Right lobe of liver (tissue), 4 donors: ENCODE measurements at regions not wholly inside any gene's neighbourhood (a gene's known extent, or its start where the extent isn't known, plus 50 kb on each side); places are given as distances from the start of the nearest gene placed in this dataset.

ENCODE experiments used
- POLR2A ChIP-seq: fragments of 450-650 bp; IDR thresholded peaks from one replicate; pipeline ENCODE4 v1.6.1; 2017; ENCODE audit warnings: antibody characterized with exemption, mild to moderate bottlenecking
- TF ChIP-seq, protein P1 (sequence below), 4 donors: fragments of 200-600 bp in 3 of 4; fragments of 450-650 bp in 1 of 4; IDR thresholded peaks; one replicate each; pipeline versions ENCODE4 v1.5.1 to v1.8.0; 2016 to 2022; ENCODE audit warnings: antibody characterized with exemption in 4 of 4, mild to moderate bottlenecking in 2 of 4
- donor health status: DM: no; HTN: no; CAD: no.
- donor health status: DM: no; HTN: no; CAD: no.
- donor health status: DM: no; HTN: yes; CAD: no.

DNA sequence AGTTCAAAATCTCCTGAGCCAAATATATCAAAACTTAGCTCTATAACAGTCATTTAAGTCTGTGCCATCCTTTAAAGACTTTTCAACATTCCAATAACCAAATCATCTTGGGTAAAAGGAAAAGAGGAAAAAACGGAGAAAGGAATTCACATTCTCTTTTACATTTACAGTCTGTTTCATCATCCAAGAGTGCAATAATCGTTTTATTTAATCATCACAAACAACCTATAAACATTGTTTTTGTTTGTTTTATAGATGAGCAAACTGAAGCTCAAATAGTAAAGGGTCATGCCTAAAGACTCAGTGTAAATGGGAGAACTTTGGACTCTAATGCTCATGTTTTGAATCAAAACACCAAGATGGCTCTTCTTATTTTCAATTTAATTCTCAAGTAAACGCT lies 252.3 kb downstream of the TOX3 start:
- TF ChIP-seq, protein P1, sequence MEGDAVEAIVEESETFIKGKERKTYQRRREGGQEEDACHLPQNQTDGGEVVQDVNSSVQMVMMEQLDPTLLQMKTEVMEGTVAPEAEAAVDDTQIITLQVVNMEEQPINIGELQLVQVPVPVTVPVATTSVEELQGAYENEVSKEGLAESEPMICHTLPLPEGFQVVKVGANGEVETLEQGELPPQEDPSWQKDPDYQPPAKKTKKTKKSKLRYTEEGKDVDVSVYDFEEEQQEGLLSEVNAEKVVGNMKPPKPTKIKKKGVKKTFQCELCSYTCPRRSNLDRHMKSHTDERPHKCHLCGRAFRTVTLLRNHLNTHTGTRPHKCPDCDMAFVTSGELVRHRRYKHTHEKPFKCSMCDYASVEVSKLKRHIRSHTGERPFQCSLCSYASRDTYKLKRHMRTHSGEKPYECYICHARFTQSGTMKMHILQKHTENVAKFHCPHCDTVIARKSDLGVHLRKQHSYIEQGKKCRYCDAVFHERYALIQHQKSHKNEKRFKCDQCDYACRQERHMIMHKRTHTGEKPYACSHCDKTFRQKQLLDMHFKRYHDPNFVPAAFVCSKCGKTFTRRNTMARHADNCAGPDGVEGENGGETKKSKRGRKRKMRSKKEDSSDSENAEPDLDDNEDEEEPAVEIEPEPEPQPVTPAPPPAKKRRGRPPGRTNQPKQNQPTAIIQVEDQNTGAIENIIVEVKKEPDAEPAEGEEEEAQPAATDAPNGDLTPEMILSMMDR (IDR thresholded peaks at IDR 0.05): no peak
- no peak for TF ChIP-seq POLR2A
